ENCODE measurements at regions not wholly inside any gene's neighbourhood (a gene's known extent, or its start where the extent isn't known, plus 50 kb on each side); places are given as distances from the start of the nearest gene placed in this dataset.

- TF ChIP-seq CTCF (IDR thresholded peaks at IDR 0.05) (no peak), POLR2AphosphoS5 (IDR thresholded peaks at IDR 0.05) (no peak), POLR2A (IDR thresholded peaks at IDR 0.05) (no peak)
Observed at GRCh38 chr2:215882689-215883088, 130.7 kb downstream of the MREG start.
